PC-3 (cell line): ENCODE measurements at regions not wholly inside any gene's neighbourhood (a gene's known extent, or its start where the extent isn't known, plus 50 kb on each side); places are given as distances from the start of the nearest gene placed in this dataset.
A peak's percentile ranks its signal among the peaks of the same experiment; 100 is the strongest.

Experiments
- ATAC-seq: fragments of 200-7000 bp; cut with Tn5 transposase; 2 replicates; pipeline ENCODE4 v1.9.1; 2020; ENCODE audit warnings: mild to moderate bottlenecking, moderate library complexity
- BruUV-seq: library from RNA; stranded (reverse); fragments of 400-500 nt; replicated peaks from 2 replicates; lab custom pipeline; 2021; lab: Mats Ljungman, UMichigan
- CTCF ChIA-PET: fragments of 300-600 bp; sonication (Branson Sonifier 250); formaldehyde crosslinking; loops from one replicate; lab custom pipeline; 2022; ENCODE audit warnings: antibody characterized with exemption; lab: Charles Lee
- POLR2A ChIA-PET: fragments of 300-600 bp; sonication (Branson Sonifier 250); formaldehyde crosslinking; loops from one replicate; lab custom pipeline; 2022; ENCODE audit warnings: antibody characterized with exemption; ENCODE audit not compliant: unreplicated experiment; lab: Charles Lee
- DNase-seq: peaks from one replicate; pipeline ENCODE4 v3.0.0-alpha.2; 2015
- H2AFZ ChIP-seq: fragments of 300-600 bp; sonication (generic); 2 replicates; pipeline ENCODE4 v1.6.0; 2016; ENCODE audit warnings: antibody characterized with exemption, low read length
- H3F3A ChIP-seq: fragments of 300-600 bp; sonication (generic); one replicate; pipeline ENCODE4 v1.6.0; 2017; ENCODE audit warnings: antibody characterized with exemption, low read length, control low read depth, mild to moderate bottlenecking; ENCODE audit not compliant: unreplicated experiment
- H3K27ac ChIP-seq: fragments of 300-600 bp; sonication (generic); 2 replicates; pipeline ENCODE4 v1.5.1; 2016; ENCODE audit warnings: mild to moderate bottlenecking, low read length
- H3K27me3 ChIP-seq: fragments of 300-600 bp; sonication (generic); 2 replicates; pipeline ENCODE4 v1.6.1; 2016; ENCODE audit warnings: low read length, mixed read lengths
- H3K36me3 ChIP-seq: fragments of 300-600 bp; sonication (generic); 2 replicates; pipeline ENCODE4 v1.6.1; 2016; ENCODE audit warnings: low read depth, mixed run types, low read length, mixed read lengths
- H3K4me1 ChIP-seq: fragments of 300-600 bp; sonication (generic); 2 replicates; pipeline ENCODE4 v1.5.1; 2016; ENCODE audit warnings: low read length; ENCODE audit not compliant: insufficient read depth
- H3K4me2 ChIP-seq: fragments of 300-600 bp; sonication (generic); 2 replicates; pipeline ENCODE4 v1.6.0; 2016; ENCODE audit warnings: low read length
- H3K4me3 ChIP-seq: fragments of 300-600 bp; sonication (generic); 2 replicates; pipeline ENCODE4 v1.5.1; 2016; ENCODE audit warnings: mild to moderate bottlenecking, low read length, mixed read lengths
- H3K79me2 ChIP-seq: fragments of 300-600 bp; sonication (generic); 2 replicates; pipeline ENCODE4 v1.6.1; 2017; ENCODE audit warnings: low read length, mixed read lengths
- H3K9ac ChIP-seq: fragments of 300-600 bp; sonication (generic); 2 replicates; pipeline ENCODE4 v1.6.0; 2016; ENCODE audit warnings: mild to moderate bottlenecking, low read length
- H3K9me2 ChIP-seq: fragments of 300-600 bp; sonication (generic); replicated peaks from 2 replicates; pipeline ENCODE4 v1.6.1; 2016; ENCODE audit warnings: mixed run types, low read length, mixed read lengths
- H3K9me3 ChIP-seq: fragments of 300-600 bp; sonication (generic); 2 replicates; pipeline ENCODE4 v1.6.1; 2016; ENCODE audit warnings: low read length, mixed read lengths
- H4K20me1 ChIP-seq: fragments of 300-600 bp; sonication (generic); 2 replicates; pipeline ENCODE4 v1.6.1; 2016; ENCODE audit warnings: low read length, mixed read lengths
- EZH2 ChIP-seq: fragments of 300-600 bp; sonication (generic); IDR thresholded peaks from one replicate; pipeline ENCODE4 v1.6.1; 2017; ENCODE audit warnings: antibody characterized with exemption, mild to moderate bottlenecking, low read length; ENCODE audit not compliant: unreplicated experiment
- EZH2phosphoT487 ChIP-seq: fragments of 300-600 bp; sonication (generic); IDR thresholded peaks from 2 replicates; pipeline ENCODE4 v1.6.1; 2018; ENCODE audit warnings: mild to moderate bottlenecking, antibody characterized with exemption, low read length, borderline replicate concordance
- intact Hi-C: fragments of 100-400 bp; cut with micrococcal nuclease; formaldehyde crosslinking; loops from 2 replicates; pipeline ENCODE4 v1.9.0; 2023
- TF ChIP-seq, protein P1 (sequence below): fragments of 300-600 bp; sonication (generic); conservative IDR thresholded peaks from 2 replicates; pipeline ENCODE4 v1.5.1; 2017; ENCODE audit warnings: antibody characterized with exemption, low read depth, mild to moderate bottlenecking, low read length

DNA sequence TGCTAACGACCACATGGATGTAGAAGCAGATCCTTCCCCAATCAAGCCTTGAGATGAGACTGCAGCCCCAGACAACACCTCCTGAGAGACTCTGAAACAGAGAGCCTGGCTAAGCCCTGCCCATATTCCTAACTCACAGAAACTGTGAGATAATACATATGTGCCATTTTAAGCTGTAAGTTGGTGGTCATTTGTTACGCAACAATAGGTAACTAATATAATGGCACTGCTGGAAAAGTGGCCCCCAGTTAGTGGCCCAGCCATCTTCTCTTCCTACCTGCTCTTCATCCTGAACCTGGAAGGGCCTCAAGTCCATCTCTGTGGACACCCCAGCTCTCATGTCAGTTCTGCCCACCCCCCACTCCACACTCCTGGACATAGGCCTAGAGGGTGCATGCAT, 144.0 kb downstream of the TMEM17 start:
- no peak overlapping the region for H2AFZ ChIP-seq
- no peaks in the 10 kb centered on the region for H3K27me3 ChIP-seq
- no peak overlapping the region for H3K4me3 ChIP-seq
- H3K9me3 ChIP-seq = no peaks in the 10 kb centered on the region
- no peak overlapping the region for H3K27ac ChIP-seq
- intact Hi-C loops = no loop called here
- H3K79me2 ChIP-seq = no peaks in the 10 kb centered on the region
- H3K9me2 ChIP-seq = no peaks in the 10 kb centered on the region
- no peak for DNase-seq
- POLR2A ChIA-PET = no interaction called here
- H3K4me2 ChIP-seq = no peak overlapping the region
- CTCF ChIA-PET = no interaction called here
- H3F3A ChIP-seq = no peaks in the 10 kb centered on the region
- ATAC-seq = no peak
- H4K20me1 ChIP-seq = no peaks in the 10 kb centered on the region
- no TSS peak for BruUV-seq
- TF ChIP-seq, protein P1, sequence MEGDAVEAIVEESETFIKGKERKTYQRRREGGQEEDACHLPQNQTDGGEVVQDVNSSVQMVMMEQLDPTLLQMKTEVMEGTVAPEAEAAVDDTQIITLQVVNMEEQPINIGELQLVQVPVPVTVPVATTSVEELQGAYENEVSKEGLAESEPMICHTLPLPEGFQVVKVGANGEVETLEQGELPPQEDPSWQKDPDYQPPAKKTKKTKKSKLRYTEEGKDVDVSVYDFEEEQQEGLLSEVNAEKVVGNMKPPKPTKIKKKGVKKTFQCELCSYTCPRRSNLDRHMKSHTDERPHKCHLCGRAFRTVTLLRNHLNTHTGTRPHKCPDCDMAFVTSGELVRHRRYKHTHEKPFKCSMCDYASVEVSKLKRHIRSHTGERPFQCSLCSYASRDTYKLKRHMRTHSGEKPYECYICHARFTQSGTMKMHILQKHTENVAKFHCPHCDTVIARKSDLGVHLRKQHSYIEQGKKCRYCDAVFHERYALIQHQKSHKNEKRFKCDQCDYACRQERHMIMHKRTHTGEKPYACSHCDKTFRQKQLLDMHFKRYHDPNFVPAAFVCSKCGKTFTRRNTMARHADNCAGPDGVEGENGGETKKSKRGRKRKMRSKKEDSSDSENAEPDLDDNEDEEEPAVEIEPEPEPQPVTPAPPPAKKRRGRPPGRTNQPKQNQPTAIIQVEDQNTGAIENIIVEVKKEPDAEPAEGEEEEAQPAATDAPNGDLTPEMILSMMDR = no peak
- TF ChIP-seq EZH2phosphoT487 = no peak
- TF ChIP-seq EZH2 = no peak
- no peak overlapping the region for H3K9ac ChIP-seq
- no peaks in the 10 kb centered on the region for H3K36me3 ChIP-seq
- H3K4me1 ChIP-seq = no peaks in the 10 kb centered on the region

DNA sequence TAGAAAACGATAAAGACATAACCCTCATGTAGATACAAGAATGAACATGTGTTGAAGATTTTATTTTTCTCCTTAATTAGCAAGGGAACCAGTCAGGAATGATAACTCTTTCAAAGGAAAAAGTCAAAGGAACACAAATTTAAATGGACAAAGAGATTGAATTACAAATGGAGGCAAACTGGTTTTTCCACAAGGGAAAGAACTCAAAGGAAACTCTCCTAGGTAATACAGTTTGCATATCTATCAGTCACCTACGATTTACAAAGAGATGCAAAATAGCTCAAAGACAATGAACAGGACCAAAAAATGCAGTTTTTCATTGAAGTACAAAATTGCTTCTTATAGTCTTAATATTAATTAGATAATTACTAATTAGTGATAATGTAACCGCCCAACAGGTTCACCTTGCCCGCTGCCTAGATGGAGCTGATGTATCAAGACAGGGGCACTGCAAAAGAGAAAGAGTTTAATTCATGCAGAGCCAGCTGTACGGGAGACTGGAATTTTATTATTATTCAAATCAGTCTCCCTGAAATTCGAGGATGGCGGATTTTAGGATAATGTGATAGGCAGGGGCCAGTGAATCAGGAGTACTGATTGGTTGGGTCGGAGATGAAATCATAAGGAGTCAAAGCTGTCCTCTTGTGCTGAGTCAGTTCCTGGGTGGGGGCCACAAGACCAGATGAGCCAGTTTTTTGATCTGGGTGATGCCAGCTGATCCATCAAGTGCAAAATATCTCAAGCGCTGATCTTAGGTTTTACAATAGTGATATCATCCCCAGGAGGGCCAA, 151.0 kb downstream of the TMEM17 start:
- peak; percentile 31 for ATAC-seq
- H3K36me3 ChIP-seq = no peaks in the 10 kb centered on the region; the same call in 1 of the 2 replicates
- no peaks in the 10 kb centered on the region for H3K9me2 ChIP-seq
- H3F3A ChIP-seq = no peaks in the 10 kb centered on the region
- no peak overlapping the region for H3K4me3 ChIP-seq
- H3K4me2 ChIP-seq = peak overlapping the region; percentile 36; the same call in 1 of the 2 replicates
- H4K20me1 ChIP-seq = no peaks in the 10 kb centered on the region
- TF ChIP-seq EZH2phosphoT487 (no peak), EZH2 (no peak)
- TF ChIP-seq, protein P1 = no peak
- H3K79me2 ChIP-seq = no peaks in the 10 kb centered on the region
- no TSS peak for BruUV-seq
- DNase-seq = peak; percentile 81
- intact Hi-C loops = no loop called here
- peak overlapping the region; percentile 67 for H3K27ac ChIP-seq
- H3K9ac ChIP-seq = no peak overlapping the region
- ChIA-PET CTCF (no interaction called here), POLR2A (interaction anchor here (0.6 kb wide), 1 partner anchor 323 kb away, joined by 8 read pairs; no protein-coding TSS in a partner anchor)
- H3K9me3 ChIP-seq = no peaks in the 10 kb centered on the region
- H2AFZ ChIP-seq = 0 out of 2 replicates have a peak overlapping the region, but pooled peaks have one; percentile 26
- peaks cover 10% of the 10 kb centered on the region for H3K4me1 ChIP-seq
- no peaks in the 10 kb centered on the region for H3K27me3 ChIP-seq

DNA sequence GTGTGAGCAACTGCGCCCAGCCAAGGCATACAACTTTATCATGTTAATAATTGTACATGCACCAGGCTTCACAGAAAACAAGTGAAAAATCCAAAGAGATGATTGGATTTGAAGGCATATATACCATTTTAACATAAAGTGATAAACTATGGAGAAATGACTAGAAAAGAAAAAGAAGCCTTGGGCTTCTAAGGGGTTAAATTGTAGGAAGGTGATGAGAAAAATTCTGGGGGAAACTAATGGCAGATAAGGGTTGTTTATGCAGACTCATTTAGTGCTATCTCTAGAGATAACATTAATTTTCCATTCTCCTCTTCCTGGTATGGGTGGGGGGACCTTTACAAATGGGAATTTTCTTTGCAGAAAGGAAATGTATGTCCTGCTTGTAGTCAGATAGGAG, 154.0 kb downstream of the TMEM17 start:
- Histone ChIP-seq H3F3A (no peaks in the 10 kb centered on the region), H3K9me3 (no peaks in the 10 kb centered on the region), H3K79me2 (no peaks in the 10 kb centered on the region), H4K20me1 (no peaks in the 10 kb centered on the region), H2AFZ (no peak overlapping the region), H3K4me1 (peaks cover 10% of the 10 kb centered on the region), H3K4me3 (no peak overlapping the region), H3K27me3 (no peaks in the 10 kb centered on the region), H3K36me3 (no peaks in the 10 kb centered on the region; the same call in 1 of the 2 replicates), H3K9me2 (no peaks in the 10 kb centered on the region), H3K4me2 (no peak overlapping the region), H3K27ac (no peak overlapping the region), H3K9ac (no peak overlapping the region)
- intact Hi-C loops = no loop called here
- DNase-seq (no peak), ATAC-seq (no peak)
- POLR2A ChIA-PET = no interaction called here
- CTCF ChIA-PET = no interaction called here
- TF ChIP-seq, protein P1 = no peak
- no peak for TF ChIP-seq EZH2
- no peak for TF ChIP-seq EZH2phosphoT487
- no TSS peak for BruUV-seq
